ENCODE measurements at regions not wholly inside any gene's neighbourhood (a gene's known extent, or its start where the extent isn't known, plus 50 kb on each side); places are given as distances from the start of the nearest gene placed in this dataset.
"Not testable (repeated sequence)": the region's sequence is repeated elsewhere in the genome, so short reads cannot be mapped to it uniquely, and the experiment has no call there.

- DNase-seq (ENCODE audit: low spot score), result no peak
Observed at GRCh38 chr3:78256123-78256522, 1216.2 kb downstream of the ROBO2 start.

- no peak for DNase-seq (ENCODE audit: low spot score)
Observed at GRCh38 chr3:78257951-78258530, 1218.1 kb downstream of the ROBO2 start.

GRCh38 chr3:78258798-78259197 lies 1218.9 kb downstream of the ROBO2 start:
- no peak for DNase-seq (ENCODE audit: low spot score)

- no peak for DNase-seq (ENCODE audit: low spot score)
Observed at GRCh38 chr3:78260388-78260787, 1220.5 kb downstream of the ROBO2 start.

GRCh38 chr3:78266550-78266949 lies 1226.7 kb downstream of the ROBO2 start:
- not testable (repeated sequence) for DNase-seq (ENCODE audit: low spot score)

GRCh38 chr3:78267235-78267634 lies 1227.3 kb downstream of the ROBO2 start:
- DNase-seq (ENCODE audit: low spot score), result no peak

GRCh38 chr3:78268087-78268486 lies 1228.2 kb downstream of the ROBO2 start:
- DNase-seq (ENCODE audit: low spot score), result no peak

- no peak for DNase-seq (ENCODE audit: low spot score)
Observed at GRCh38 chr3:78268716-78269668, 1229.1 kb downstream of the ROBO2 start.

GRCh38 chr3:78273326-78273725 lies 1233.4 kb downstream of the ROBO2 start:
- no peak for DNase-seq (ENCODE audit: low spot score)

- DNase-seq (ENCODE audit: low spot score), result no peak
Observed at GRCh38 chr3:78274475-78275065, 1234.7 kb downstream of the ROBO2 start.

GRCh38 chr3:78275420-78275852 lies 1235.5 kb downstream of the ROBO2 start:
- no peak for DNase-seq (ENCODE audit: low spot score)

GRCh38 chr3:78277220-78277619 lies 1237.3 kb downstream of the ROBO2 start:
- DNase-seq (ENCODE audit: low spot score), result no peak

GRCh38 chr3:78277801-78278200 lies 1237.9 kb downstream of the ROBO2 start:
- DNase-seq (ENCODE audit: low spot score), result no peak

- no peak for DNase-seq (ENCODE audit: low spot score)
Observed at GRCh38 chr3:78279091-78279490, 1239.2 kb downstream of the ROBO2 start.

- no peak for DNase-seq (ENCODE audit: low spot score)
Observed at GRCh38 chr3:78281381-78281780, 1241.5 kb downstream of the ROBO2 start.

GRCh38 chr3:78283994-78284393 lies 1244.1 kb downstream of the ROBO2 start:
- DNase-seq (ENCODE audit: low spot score), result no peak

GRCh38 chr3:78285032-78285728 lies 1245.3 kb downstream of the ROBO2 start:
- DNase-seq (ENCODE audit: low spot score), result no peak

GRCh38 chr3:78287085-78287484 lies 1247.2 kb downstream of the ROBO2 start:
- DNase-seq (ENCODE audit: low spot score), result no peak

GRCh38 chr3:78293284-78293683 lies 1253.4 kb downstream of the ROBO2 start:
- DNase-seq (ENCODE audit: low spot score), result no peak

- no peak for DNase-seq (ENCODE audit: low spot score)
Observed at GRCh38 chr3:78304115-78304514, 1264.2 kb downstream of the ROBO2 start.

GRCh38 chr3:78312851-78313250 lies 1273.0 kb downstream of the ROBO2 start:
- no peak for DNase-seq (ENCODE audit: low spot score)

- no peak for DNase-seq (ENCODE audit: low spot score)
Observed at GRCh38 chr3:78313332-78313731, 1273.4 kb downstream of the ROBO2 start.
